ENCODE measurements at regions not wholly inside any gene's neighbourhood (a gene's known extent, or its start where the extent isn't known, plus 50 kb on each side); places are given as distances from the start of the nearest gene placed in this dataset.

- dilution Hi-C loops (cut with MboI; ENCODE audit: extremely low pct_ligation_motif_present, low sequenced_read_pairs): no loop called here
- no peak overlapping the region for H2AFZ ChIP-seq (ENCODE audit: control insufficient read depth, low read length)
- no peak overlapping the region for H3K4me3 ChIP-seq (ENCODE audit: control insufficient read depth in 2 of 3, extremely low read depth in 1 of 3, insufficient read depth in 2 of 3, low read depth in 1 of 3, low read length in 3 of 3)
- no peaks in the 10 kb centered on the region for H3K36me3 ChIP-seq (ENCODE audit: control insufficient read depth in 2 of 2, extremely low read depth in 1 of 2, insufficient read depth in 2 of 2, low read length in 2 of 2)
- no peak overlapping the region for H3K9ac ChIP-seq (ENCODE audit: control insufficient read depth, extremely low read depth, insufficient read depth, low read length)
- H3K9me3 ChIP-seq (ENCODE audit: control insufficient read depth, low read depth, low read length): no peaks in the 10 kb centered on the region
- H3K4me1 ChIP-seq (ENCODE audit: control insufficient read depth, extremely low read depth, insufficient read depth, low read length): peaks cover 8% of the 10 kb centered on the region
- no peaks in the 10 kb centered on the region for H4K20me1 ChIP-seq (ENCODE audit: control insufficient read depth, extremely low read depth, insufficient read depth, low read length)
- FAIRE-seq (no peak), DNase-seq (ENCODE audit: low read depth, low spot score) (no peak)
- H3K9me1 ChIP-seq (ENCODE audit: control insufficient read depth, extremely low read depth, insufficient read depth, low read length): no peaks in the 10 kb centered on the region
- no peak for TF ChIP-seq EZH2 (IDR thresholded peaks at IDR 0.05; ENCODE audit: low read length)
- TF ChIP-seq, protein P1, sequence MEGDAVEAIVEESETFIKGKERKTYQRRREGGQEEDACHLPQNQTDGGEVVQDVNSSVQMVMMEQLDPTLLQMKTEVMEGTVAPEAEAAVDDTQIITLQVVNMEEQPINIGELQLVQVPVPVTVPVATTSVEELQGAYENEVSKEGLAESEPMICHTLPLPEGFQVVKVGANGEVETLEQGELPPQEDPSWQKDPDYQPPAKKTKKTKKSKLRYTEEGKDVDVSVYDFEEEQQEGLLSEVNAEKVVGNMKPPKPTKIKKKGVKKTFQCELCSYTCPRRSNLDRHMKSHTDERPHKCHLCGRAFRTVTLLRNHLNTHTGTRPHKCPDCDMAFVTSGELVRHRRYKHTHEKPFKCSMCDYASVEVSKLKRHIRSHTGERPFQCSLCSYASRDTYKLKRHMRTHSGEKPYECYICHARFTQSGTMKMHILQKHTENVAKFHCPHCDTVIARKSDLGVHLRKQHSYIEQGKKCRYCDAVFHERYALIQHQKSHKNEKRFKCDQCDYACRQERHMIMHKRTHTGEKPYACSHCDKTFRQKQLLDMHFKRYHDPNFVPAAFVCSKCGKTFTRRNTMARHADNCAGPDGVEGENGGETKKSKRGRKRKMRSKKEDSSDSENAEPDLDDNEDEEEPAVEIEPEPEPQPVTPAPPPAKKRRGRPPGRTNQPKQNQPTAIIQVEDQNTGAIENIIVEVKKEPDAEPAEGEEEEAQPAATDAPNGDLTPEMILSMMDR (optimal IDR thresholded peaks at IDR 0.05 in 1 of 3, IDR thresholded peaks at IDR 0.05 in 1 of 3, conservative IDR thresholded peaks at IDR 0.05 in 1 of 3; ENCODE audit: extremely low read depth in 1 of 3, insufficient read depth in 2 of 3, low read length in 3 of 3): no peak
- no peak overlapping the region for H3K27ac ChIP-seq (ENCODE audit: control insufficient read depth, insufficient read depth, low read length)
- H3K27me3 ChIP-seq (ENCODE audit: control insufficient read depth, extremely low read depth, insufficient read depth, low read length): peaks cover 2% of the 10 kb centered on the region
- no peak overlapping the region for H3K4me2 ChIP-seq (ENCODE audit: control insufficient read depth, extremely low read depth, insufficient read depth, low read depth, low read length)
- no peaks in the 10 kb centered on the region for H3K79me2 ChIP-seq (ENCODE audit: control insufficient read depth, insufficient read depth, low read length)
Observed at GRCh38 chr5:133750356-133750755, 138.0 kb upstream of the FSTL4 start.

GRCh38 chr5:133749331-133749985 lies 137.1 kb upstream of the FSTL4 start:
- no peak for DNase-seq (ENCODE audit: low read depth, low spot score)
- no peaks in the 10 kb centered on the region for H3K9me3 ChIP-seq (ENCODE audit: control insufficient read depth, low read depth, low read length)
- H3K4me3 ChIP-seq (ENCODE audit: control insufficient read depth in 2 of 3, extremely low read depth in 1 of 3, insufficient read depth in 2 of 3, low read depth in 1 of 3, low read length in 3 of 3): no peak overlapping the region
- TF ChIP-seq EZH2 (IDR thresholded peaks at IDR 0.05; ENCODE audit: low read length): no peak
- TF ChIP-seq, protein P1 (optimal IDR thresholded peaks at IDR 0.05 in 1 of 3, IDR thresholded peaks at IDR 0.05 in 1 of 3, conservative IDR thresholded peaks at IDR 0.05 in 1 of 3; ENCODE audit: extremely low read depth in 1 of 3, insufficient read depth in 2 of 3, low read length in 3 of 3): no peak
- no peak for FAIRE-seq
- dilution Hi-C loops (cut with MboI; ENCODE audit: extremely low pct_ligation_motif_present, low sequenced_read_pairs): no loop called here
- no peaks in the 10 kb centered on the region for H3K9me1 ChIP-seq (ENCODE audit: control insufficient read depth, extremely low read depth, insufficient read depth, low read length)
- H3K79me2 ChIP-seq (ENCODE audit: control insufficient read depth, insufficient read depth, low read length): no peaks in the 10 kb centered on the region
- H3K27ac ChIP-seq (ENCODE audit: control insufficient read depth, insufficient read depth, low read length): no peak overlapping the region
- no peak overlapping the region for H3K9ac ChIP-seq (ENCODE audit: control insufficient read depth, extremely low read depth, insufficient read depth, low read length)
- H3K27me3 ChIP-seq (ENCODE audit: control insufficient read depth, extremely low read depth, insufficient read depth, low read length): no peaks in the 10 kb centered on the region
- peaks cover 8% of the 10 kb centered on the region for H3K4me1 ChIP-seq (ENCODE audit: control insufficient read depth, extremely low read depth, insufficient read depth, low read length)
- no peaks in the 10 kb centered on the region for H3K36me3 ChIP-seq (ENCODE audit: control insufficient read depth in 2 of 2, extremely low read depth in 1 of 2, insufficient read depth in 2 of 2, low read length in 2 of 2)
- no peaks in the 10 kb centered on the region for H4K20me1 ChIP-seq (ENCODE audit: control insufficient read depth, extremely low read depth, insufficient read depth, low read length)
- H3K4me2 ChIP-seq (ENCODE audit: control insufficient read depth, extremely low read depth, insufficient read depth, low read depth, low read length): no peak overlapping the region
- H2AFZ ChIP-seq (ENCODE audit: control insufficient read depth, low read length): no peak overlapping the region
